HCT116 (cell line): ENCODE measurements at regions not wholly inside any gene's neighbourhood (a gene's known extent, or its start where the extent isn't known, plus 50 kb on each side); places are given as distances from the start of the nearest gene placed in this dataset.

ENCODE experiments used
- ATAC-seq: fragments of 200-7000 bp; cut with Tn5 transposase; 2 replicates; pipeline ENCODE4 v1.9.1; 2020; ENCODE audit warnings: mild to moderate bottlenecking, moderate library complexity
- BruUV-seq: library from RNA; stranded (reverse); fragments of 400-500 nt; replicated peaks from 2 replicates; lab custom pipeline; 2021; lab: Mats Ljungman, UMichigan
- CTCF ChIA-PET: fragments of 300-600 bp; sonication (Branson Sonifier 250); formaldehyde crosslinking; loops from one replicate; lab custom pipeline; 2021; ENCODE audit warnings: antibody characterized with exemption; lab: Charles Lee
- POLR2A ChIA-PET: fragments of 300-600, 350-600 bp; sonication (Branson Sonifier 250); formaldehyde crosslinking; loops from one replicate; lab custom pipeline; 2021; ENCODE audit warnings: antibody characterized with exemption; lab: Charles Lee
- RAD21 ChIA-PET, 2 experiments: fragments of 300-600 bp; sonication (Branson Sonifier 250); formaldehyde crosslinking; loops; one replicate each; lab custom pipeline; 2023; ENCODE audit warnings: low total read pairs in 2 of 2; ENCODE audit not compliant: uncharacterized antibody in 2 of 2, unreplicated experiment in 2 of 2, low non-redundant PET in 1 of 2; lab: Charles Lee
- DNase-seq: peaks from one replicate; pipeline ENCODE4 v3.0.0-alpha.2; 2010; ENCODE audit warnings: low read depth, low spot score
- H2AFZ ChIP-seq: fragments of 200-600 bp; shearing (Covaris generic), sonication (generic); 2 replicates; pipeline ENCODE4 v1.6.1; 2017; ENCODE audit warnings: low read depth, mixed run types, mixed read lengths, antibody characterized with exemption, low read length; ENCODE audit not compliant: poor library complexity, severe bottlenecking
- H3K27ac ChIP-seq: 2 replicates; pipeline ENCODE4 v1.5.1; 2012; ENCODE audit warnings: low read depth, low read length
- H3K27me3 ChIP-seq: fragments of 200-600 bp; sonication (generic); 2 replicates; pipeline ENCODE4 v1.6.1; 2016; ENCODE audit warnings: mixed run types, low read length, mixed read lengths; ENCODE audit not compliant: insufficient read depth
- H3K36me3 ChIP-seq, 2 experiments: fragments of 200-500 bp in 1 of 2; fragments of 200-600 bp in 1 of 2; sonication (Bioruptor generic) in 1 of 2; sonication (generic) in 1 of 2; 2 replicates each; pipeline versions ENCODE4 v1.5.1 to v1.6.1; 2014 to 2016; ENCODE audit warnings: low read length in 2 of 2, inconsistent platforms in 1 of 2, mixed read lengths in 1 of 2, mixed run types in 1 of 2; ENCODE audit not compliant: insufficient read depth in 2 of 2, control insufficient read depth in 1 of 2
- H3K4me1 ChIP-seq, 2 experiments: fragments of 200-600 bp in 1 of 2; sonication (generic) in 1 of 2; 2 replicates each; pipeline versions ENCODE4 v1.5.1 to v1.6.1; 2012 to 2017; ENCODE audit warnings: low read length in 2 of 2, inconsistent platforms in 1 of 2, mild to moderate bottlenecking in 1 of 2, mixed read lengths in 1 of 2, mixed run types in 1 of 2, moderate library complexity in 1 of 2; ENCODE audit not compliant: insufficient read depth in 2 of 2, control insufficient read depth in 1 of 2
- H3K4me2 ChIP-seq: fragments of 200-600 bp; sonication (generic); 2 replicates; pipeline ENCODE4 v1.6.1; 2017; ENCODE audit warnings: mixed run types, low read length, mixed read lengths
- H3K4me3 ChIP-seq, 2 experiments: fragments of 200-600 bp in 1 of 2; sonication (generic) in 1 of 2; replicated peaks in 1 of 2; 2 replicates each; pipeline ENCODE4 v1.5.1; 2011 to 2016; ENCODE audit warnings: low read length in 2 of 2, control low read depth in 1 of 2, low read depth in 1 of 2, mild to moderate bottlenecking in 1 of 2, mixed read lengths in 1 of 2, mixed run types in 1 of 2
- H3K79me2 ChIP-seq: fragments of 200-600 bp; sonication (generic); 2 replicates; pipeline ENCODE4 v1.6.1; 2017; ENCODE audit warnings: mild to moderate bottlenecking, mixed run types, low read length, moderate library complexity, mixed read lengths; ENCODE audit not compliant: insufficient read depth
- H3K9ac ChIP-seq: fragments of 200-600 bp; sonication (generic); 2 replicates; pipeline ENCODE4 v1.6.1; 2016; ENCODE audit warnings: low read length, mixed read lengths
- H3K9me2 ChIP-seq: fragments of 200-600 bp; sonication (generic), shearing (Covaris generic); 2 replicates; pipeline ENCODE4 v1.6.1; 2017; ENCODE audit warnings: mixed run types, mild to moderate bottlenecking, moderate library complexity; ENCODE audit not compliant: insufficient read depth
- H3K9me3 ChIP-seq, 2 experiments: fragments of 200-500 bp in 1 of 2; fragments of 200-600 bp in 1 of 2; sonication (Bioruptor generic) in 1 of 2; sonication (generic) in 1 of 2; 2 replicates each; pipeline ENCODE4 v1.6.1; 2014 to 2017; ENCODE audit warnings: low read length in 2 of 2, mixed read lengths in 2 of 2, inconsistent platforms in 1 of 2, low read depth in 1 of 2, mild to moderate bottlenecking in 1 of 2, mixed run types in 1 of 2, moderate library complexity in 1 of 2; ENCODE audit not compliant: control insufficient read depth in 1 of 2, insufficient read depth in 1 of 2
- H4K20me1 ChIP-seq: fragments of 200-600 bp; sonication (generic), shearing (Covaris generic); 2 replicates; pipeline ENCODE4 v1.6.1; 2017; ENCODE audit warnings: mixed run types, mild to moderate bottlenecking, moderate library complexity; ENCODE audit not compliant: insufficient read depth
- CBX3 ChIP-seq: IDR thresholded peaks from 2 replicates; pipeline ENCODE4 v1.6.1; 2012; ENCODE audit warnings: low read depth
- CEBPB ChIP-seq: IDR thresholded peaks from 2 replicates; pipeline ENCODE4 v1.6.1; 2012; ENCODE audit warnings: low read depth
- ELF1 ChIP-seq: IDR thresholded peaks from 2 replicates; pipeline ENCODE4 v1.6.1; 2012; ENCODE audit warnings: low read depth, borderline replicate concordance
- FOSL1 ChIP-seq: IDR thresholded peaks from 2 replicates; pipeline ENCODE4 v1.6.1; 2012; ENCODE audit warnings: low read depth
- POLR2AphosphoS5 ChIP-seq: IDR thresholded peaks from 2 replicates; pipeline ENCODE4 v1.6.1; 2011; ENCODE audit warnings: mild to moderate bottlenecking, low read depth, low read length, moderate library complexity
- RAD21 ChIP-seq: IDR thresholded peaks from 2 replicates; pipeline ENCODE4 v1.6.1; 2012; ENCODE audit warnings: low read depth, mild to moderate bottlenecking
- SP1 ChIP-seq: IDR thresholded peaks from 2 replicates; pipeline ENCODE4 v1.6.1; 2012; ENCODE audit warnings: low read depth
- ZBTB33 ChIP-seq: IDR thresholded peaks from 2 replicates; pipeline ENCODE4 v1.6.1; 2011; ENCODE audit warnings: mild to moderate bottlenecking, low read length, moderate library complexity; ENCODE audit not compliant: insufficient replicate concordance; ENCODE audit errors: extremely low read depth
- ZFX ChIP-seq: fragments of 450-650 bp; IDR thresholded peaks from 2 replicates; pipeline ENCODE4 v1.6.1; 2017
- intact Hi-C: fragments of 100-400 bp; cut with micrococcal nuclease; formaldehyde crosslinking; loops from 2 replicates; pipeline ENCODE4 v1.10.0; 2022

- H3K27me3 ChIP-seq, result no peaks in the 10 kb centered on the region
- DNase-seq (no peak), ATAC-seq (no peak)
- no peak overlapping the region for H2AFZ ChIP-seq
- H3K9ac ChIP-seq, result no peak overlapping the region
- H3K4me3 ChIP-seq, result no peak overlapping the region
- H3K9me3 ChIP-seq, result no peaks in the 10 kb centered on the region
- ChIA-PET RAD21 (interaction anchor here in 1 of 2 experiments (0.6 kb wide), 1 partner anchor 902 kb away, joined by 3 read pairs; no protein-coding TSS in a partner anchor), CTCF (no interaction called here), POLR2A (no interaction called here)
- no TSS peak for BruUV-seq
- intact Hi-C loops, result no loop called here
- no peaks in the 10 kb centered on the region for H3K4me1 ChIP-seq
- H3K27ac ChIP-seq, result no peak overlapping the region
- H3K4me2 ChIP-seq, result no peak overlapping the region
- no peaks in the 10 kb centered on the region for H3K36me3 ChIP-seq
- H4K20me1 ChIP-seq, result no peaks in the 10 kb centered on the region
- H3K79me2 ChIP-seq, result no peaks in the 10 kb centered on the region
- H3K9me2 ChIP-seq, result no peaks in the 10 kb centered on the region; the same call in 1 of the 2 replicates
- TF ChIP-seq CEBPB (no peak), POLR2AphosphoS5 (no peak), ZFX (no peak), RAD21 (no peak), CBX3 (no peak), FOSL1 (no peak), ELF1 (no peak), SP1 (no peak), ZBTB33 (no peak)
Observed at GRCh38 chr14:66389481-66389880, 96.7 kb upstream of the CCDC196 start.

GRCh38 chr14:66395300-66395699 lies 90.9 kb upstream of the CCDC196 start:
- H3K4me2 ChIP-seq, result no peak overlapping the region
- intact Hi-C loops, result no loop called here
- no peaks in the 10 kb centered on the region for H3K79me2 ChIP-seq
- no peaks in the 10 kb centered on the region for H3K27me3 ChIP-seq
- CTCF ChIA-PET, result interaction anchor here (0.9 kb wide), 1 partner anchor 35 kb away, joined by 3 read pairs; no protein-coding TSS in a partner anchor
- no peak for ATAC-seq
- no peak overlapping the region for H3K4me3 ChIP-seq
- H3K4me1 ChIP-seq, result no peaks in the 10 kb centered on the region
- DNase-seq, result no peak
- TF ChIP-seq ELF1 (no peak), RAD21 (peak; percentile 29; the same call in 1 of the 2 replicates)
- POLR2A ChIA-PET, result interaction anchor here (0.6 kb wide), 1 partner anchor 36 kb away, joined by 3 read pairs; no protein-coding TSS in a partner anchor
- no peak overlapping the region for H3K27ac ChIP-seq
- RAD21 ChIA-PET, result no interaction called here
- H3K9me3 ChIP-seq, result no peaks in the 10 kb centered on the region
- no TSS peak for BruUV-seq
- H3K9ac ChIP-seq, result no peak overlapping the region
- H3K36me3 ChIP-seq, result no peaks in the 10 kb centered on the region
- H4K20me1 ChIP-seq, result no peaks in the 10 kb centered on the region
- no peak overlapping the region for H2AFZ ChIP-seq
- no peaks in the 10 kb centered on the region for H3K9me2 ChIP-seq
